Uterus (tissue), 3 donors: ENCODE measurements at regions not wholly inside any gene's neighbourhood (a gene's known extent, or its start where the extent isn't known, plus 50 kb on each side); places are given as distances from the start of the nearest gene placed in this dataset.
A peak's percentile ranks its signal among the peaks of the same experiment; 100 is the strongest.

Experiments used
- DNase-seq, 2 donors: peaks; one replicate each; pipeline ENCODE4 v3.0.0-alpha.2; 2019 to 2020
- H3K27ac ChIP-seq, 2 donors: fragments of 200-600 bp; sonication (generic); 1 replicate in 1 of 2; 2 replicates in 1 of 2; pipeline ENCODE4 v1.5.1; 2016 to 2018
- H3K27me3 ChIP-seq, 2 donors: fragments of 200-600 bp; sonication (generic); one replicate each; pipeline ENCODE4 v1.5.1; 2018 to 2019; ENCODE audit warnings: control low read depth in 1 of 2
- H3K36me3 ChIP-seq, 2 donors: fragments of 200-600 bp; sonication (generic); one replicate each; pipeline ENCODE4 v1.5.1; 2019; ENCODE audit warnings: control low read depth in 1 of 2
- H3K4me1 ChIP-seq, 2 donors: fragments of 200-600 bp; sonication (generic); one replicate each; pipeline ENCODE4 v1.5.1; 2018 to 2019; ENCODE audit warnings: control low read depth in 1 of 2
- H3K4me3 ChIP-seq, 2 donors: fragments of 200-600 bp; sonication (generic); 1 replicate in 1 of 2; 2 replicates in 1 of 2; pipeline ENCODE4 v1.5.1; 2018 to 2019; ENCODE audit warnings: mild to moderate bottlenecking in 1 of 2
- H3K9me3 ChIP-seq, 2 donors: fragments of 200-600 bp; sonication (generic); one replicate each; pipeline ENCODE4 v1.5.1; 2019; ENCODE audit warnings: control low read depth in 1 of 2
- POLR2A ChIP-seq, 2 donors: fragments of 450-650 bp; IDR thresholded peaks; one replicate each; pipeline ENCODE4 v1.6.1; 2016; ENCODE audit warnings: antibody characterized with exemption in 2 of 2, mild to moderate bottlenecking in 1 of 2, moderate library complexity in 1 of 2
- intact Hi-C: fragments of 100-400 bp; cut with DNase I; formaldehyde crosslinking; loops from one replicate; pipeline ENCODE4 v1.15.1; 2023; ENCODE audit warnings: low total_unique reads
- TF ChIP-seq, protein P1 (sequence below), 4 experiments: fragments of 200-600 bp in 2 of 4; fragments of 450-650 bp in 2 of 4; sonication (generic) in 2 of 4; IDR thresholded peaks; one replicate each; pipeline ENCODE4 v1.5.1; 2016 to 2019; ENCODE audit warnings: antibody characterized with exemption in 4 of 4, mild to moderate bottlenecking in 2 of 4, moderate library complexity in 1 of 4
- donor health status: DM: yes; HTN: yes; CAD: no.

DNA sequence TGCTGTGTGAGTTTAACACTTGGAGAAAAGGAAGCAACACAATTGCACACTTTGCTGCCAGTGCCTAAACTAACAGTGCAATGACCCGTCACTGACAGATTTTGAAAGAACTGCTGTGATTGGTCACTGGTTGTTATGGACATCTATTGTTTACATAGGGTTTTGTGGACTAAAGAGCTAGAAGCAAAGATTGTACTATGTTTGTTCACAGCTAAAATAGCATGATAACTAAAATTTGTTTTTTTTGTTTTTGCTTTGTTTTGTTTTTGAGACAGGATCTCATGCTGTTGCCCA, 112.4 kb upstream of the GOLGA8J start:
- no peaks in the 10 kb centered on the region for H3K4me1 ChIP-seq
- intact Hi-C loops, result no loop called here
- no peaks in the 10 kb centered on the region for H3K9me3 ChIP-seq
- no peak overlapping the region for H3K4me3 ChIP-seq
- H3K27me3 ChIP-seq, result no peaks in the 10 kb centered on the region
- no peak for DNase-seq
- no peaks in the 10 kb centered on the region for H3K36me3 ChIP-seq
- H3K27ac ChIP-seq, result no peak overlapping the region
- TF ChIP-seq, protein P1, sequence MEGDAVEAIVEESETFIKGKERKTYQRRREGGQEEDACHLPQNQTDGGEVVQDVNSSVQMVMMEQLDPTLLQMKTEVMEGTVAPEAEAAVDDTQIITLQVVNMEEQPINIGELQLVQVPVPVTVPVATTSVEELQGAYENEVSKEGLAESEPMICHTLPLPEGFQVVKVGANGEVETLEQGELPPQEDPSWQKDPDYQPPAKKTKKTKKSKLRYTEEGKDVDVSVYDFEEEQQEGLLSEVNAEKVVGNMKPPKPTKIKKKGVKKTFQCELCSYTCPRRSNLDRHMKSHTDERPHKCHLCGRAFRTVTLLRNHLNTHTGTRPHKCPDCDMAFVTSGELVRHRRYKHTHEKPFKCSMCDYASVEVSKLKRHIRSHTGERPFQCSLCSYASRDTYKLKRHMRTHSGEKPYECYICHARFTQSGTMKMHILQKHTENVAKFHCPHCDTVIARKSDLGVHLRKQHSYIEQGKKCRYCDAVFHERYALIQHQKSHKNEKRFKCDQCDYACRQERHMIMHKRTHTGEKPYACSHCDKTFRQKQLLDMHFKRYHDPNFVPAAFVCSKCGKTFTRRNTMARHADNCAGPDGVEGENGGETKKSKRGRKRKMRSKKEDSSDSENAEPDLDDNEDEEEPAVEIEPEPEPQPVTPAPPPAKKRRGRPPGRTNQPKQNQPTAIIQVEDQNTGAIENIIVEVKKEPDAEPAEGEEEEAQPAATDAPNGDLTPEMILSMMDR (IDR thresholded peaks at IDR 0.05), result no peak
- TF ChIP-seq POLR2A (IDR thresholded peaks at IDR 0.05), result no peak

DNA sequence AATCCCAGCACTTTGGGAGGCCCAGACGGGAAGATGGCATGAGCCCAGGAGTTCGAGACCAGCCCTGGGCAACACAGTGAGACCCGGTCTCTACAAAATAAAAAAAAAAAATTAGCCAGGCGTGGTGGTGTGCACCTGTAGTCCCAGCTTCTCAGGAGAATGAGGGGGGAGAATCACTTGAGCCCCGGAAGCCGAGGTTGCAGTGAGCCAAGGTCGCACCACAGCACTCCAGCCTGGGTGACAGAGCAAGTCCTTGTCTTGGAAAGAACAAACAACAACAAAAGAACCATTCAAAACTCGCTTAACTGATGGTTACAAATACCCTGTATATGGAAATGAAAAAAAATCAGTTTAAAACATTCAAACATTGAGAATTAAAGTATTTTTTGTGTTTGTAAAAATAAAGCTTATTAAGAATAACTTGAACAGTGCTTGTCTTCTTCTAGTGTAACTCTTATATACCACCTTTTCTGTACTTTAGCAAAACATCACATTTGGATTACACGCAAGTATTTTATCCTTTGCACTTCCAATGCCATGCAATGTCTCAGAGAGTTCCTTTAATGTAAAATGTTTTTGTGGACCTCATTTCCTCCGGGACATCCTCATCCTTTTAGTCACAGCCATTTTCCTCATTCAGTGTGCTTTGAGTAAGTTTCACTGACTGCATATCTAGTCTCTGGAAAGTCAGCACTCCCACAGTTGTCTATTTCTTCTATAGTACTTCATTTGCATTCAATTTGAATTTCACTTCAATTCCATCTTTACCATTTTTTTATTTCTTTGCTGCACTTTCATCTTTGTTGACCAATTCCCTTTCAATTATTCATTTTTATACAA, 113.0 kb upstream of the GOLGA8J start:
- Histone ChIP-seq H3K27me3 (no peaks in the 10 kb centered on the region), H3K36me3 (no peaks in the 10 kb centered on the region), H3K27ac (no peak overlapping the region), H3K4me1 (no peaks in the 10 kb centered on the region), H3K9me3 (no peaks in the 10 kb centered on the region), H3K4me3 (no peak overlapping the region)
- no peak for TF ChIP-seq POLR2A (IDR thresholded peaks at IDR 0.05)
- TF ChIP-seq, protein P1 (IDR thresholded peaks at IDR 0.05), result no peak
- intact Hi-C loops, result no loop called here
- no peak for DNase-seq

GRCh38 chr15:29968895-29969561, 113.7 kb upstream of the GOLGA8J start:
- Histone ChIP-seq H3K27ac (peak overlapping the region; percentile 56 to 73), H3K4me3 (peak overlapping the region; percentile 32 to 59), H3K27me3 (no peaks in the 10 kb centered on the region), H3K4me1 (no peaks in the 10 kb centered on the region), H3K36me3 (no peaks in the 10 kb centered on the region), H3K9me3 (no peaks in the 10 kb centered on the region)
- TF ChIP-seq, protein P1 (IDR thresholded peaks at IDR 0.05), result no peak
- TF ChIP-seq POLR2A (IDR thresholded peaks at IDR 0.05), result no peak
- intact Hi-C loops, result no loop called here
- DNase-seq, result no peak

- intact Hi-C loops, result no loop called here
- H3K27me3 ChIP-seq, result no peaks in the 10 kb centered on the region
- peak overlapping the region; percentile 56 to 73 for H3K27ac ChIP-seq
- H3K4me1 ChIP-seq, result no peaks in the 10 kb centered on the region
- H3K9me3 ChIP-seq, result no peaks in the 10 kb centered on the region
- no peak for DNase-seq
- H3K36me3 ChIP-seq, result no peaks in the 10 kb centered on the region
- TF ChIP-seq POLR2A (IDR thresholded peaks at IDR 0.05), result no peak
- TF ChIP-seq, protein P1 (IDR thresholded peaks at IDR 0.05), result no peak
- H3K4me3 ChIP-seq, result peak overlapping the region; percentile 32 to 59
These were observed 114.5 kb upstream of the GOLGA8J start for GRCh38 chr15:29968099-29968894.

DNA sequence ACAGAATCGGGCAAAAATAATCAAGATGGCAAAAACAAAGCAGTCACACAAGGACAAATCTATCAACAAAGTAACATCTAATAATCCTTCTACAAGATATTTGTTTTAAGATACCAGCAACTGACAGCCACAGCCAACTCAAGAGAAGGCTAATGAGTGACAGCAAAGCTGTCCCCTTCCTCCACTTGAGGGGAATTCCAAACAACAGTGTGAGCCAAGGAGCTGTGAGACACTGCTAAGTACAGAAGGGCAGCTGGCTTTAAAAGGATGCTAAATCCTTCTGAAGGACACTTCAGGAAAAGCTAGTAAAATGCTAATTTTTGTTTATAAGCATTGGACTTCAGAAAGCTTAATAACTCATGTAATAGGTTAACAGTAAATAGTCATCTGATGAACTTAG, 120.3 kb upstream of the GOLGA8J start:
- H3K4me3 ChIP-seq, result no peak overlapping the region
- TF ChIP-seq, protein P1 (IDR thresholded peaks at IDR 0.05), result no peak
- TF ChIP-seq POLR2A (IDR thresholded peaks at IDR 0.05), result no peak
- no peak for DNase-seq
- intact Hi-C loops, result no loop called here
- no peaks in the 10 kb centered on the region for H3K4me1 ChIP-seq
- no peaks in the 10 kb centered on the region for H3K36me3 ChIP-seq
- H3K9me3 ChIP-seq, result no peaks in the 10 kb centered on the region
- no peak overlapping the region for H3K27ac ChIP-seq
- H3K27me3 ChIP-seq, result no peaks in the 10 kb centered on the region
